ENCODE measurements at regions not wholly inside any gene's neighbourhood (a gene's known extent, or its start where the extent isn't known, plus 50 kb on each side); places are given as distances from the start of the nearest gene placed in this dataset.
"Not testable (repeated sequence)": the region's sequence is repeated elsewhere in the genome, so short reads cannot be mapped to it uniquely, and the experiment has no call there.

DNA sequence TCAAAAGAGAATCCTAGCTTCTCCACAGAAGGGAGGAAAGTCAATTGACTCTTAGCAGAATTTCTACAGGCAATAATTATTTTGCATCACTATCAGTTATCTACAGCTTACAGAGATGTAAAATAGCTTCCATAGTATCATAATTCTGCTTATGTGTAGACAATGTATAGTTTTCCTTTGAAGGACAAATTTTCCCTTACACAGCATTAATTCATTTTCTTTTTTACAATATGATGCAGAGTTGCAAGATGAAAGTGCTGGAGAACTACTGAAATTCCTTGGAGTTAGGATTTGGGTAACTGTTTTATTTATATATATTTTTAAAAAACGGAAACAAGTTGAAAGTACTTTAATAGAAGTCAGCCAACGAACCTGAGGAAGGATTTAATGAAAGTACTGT, 111.0 kb upstream of the CPHXL start:
- intact Hi-C loops (cut with micrococcal nuclease), result no loop called here

DNA sequence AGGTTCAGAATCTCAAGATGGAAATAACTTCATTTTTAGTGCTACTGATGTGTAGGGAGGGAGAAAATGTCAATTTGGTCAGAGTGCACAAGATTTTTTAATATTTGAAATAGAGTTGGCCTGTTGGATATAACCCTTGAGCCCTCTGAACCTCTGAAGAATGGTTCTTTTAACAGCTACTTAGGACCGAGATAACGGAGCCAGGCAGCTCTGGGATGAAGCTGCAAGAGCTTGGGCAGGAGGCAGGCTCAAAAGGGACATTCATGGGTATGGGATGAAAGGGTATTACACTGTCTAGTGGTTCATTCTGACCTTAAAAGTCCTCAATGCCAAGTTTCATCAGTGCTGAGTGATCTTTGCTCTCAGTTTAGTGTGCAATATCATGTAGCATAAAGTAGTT, 111.4 kb upstream of the CPHXL start:
- intact Hi-C loops (cut with micrococcal nuclease), result no loop called here

DNA sequence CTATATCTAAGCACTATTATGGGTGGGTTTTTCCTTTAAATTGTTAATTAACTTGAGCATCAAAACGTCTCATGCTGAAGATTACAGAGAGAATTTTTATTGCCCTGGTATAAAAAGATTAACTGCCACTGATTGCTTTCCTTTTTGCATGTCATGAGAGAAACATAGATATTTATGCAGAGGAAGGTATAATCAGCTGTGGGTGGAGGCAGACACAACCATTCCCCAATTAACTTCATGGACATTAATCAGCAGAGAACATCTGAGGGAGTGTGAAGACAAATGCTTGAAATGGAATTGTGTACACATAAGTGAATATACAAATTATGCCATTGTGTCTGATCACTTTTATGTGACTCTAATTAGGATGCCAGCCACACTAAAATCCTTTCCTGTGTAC, 115.2 kb upstream of the CPHXL start:
- intact Hi-C loops (cut with micrococcal nuclease), result no loop called here

DNA sequence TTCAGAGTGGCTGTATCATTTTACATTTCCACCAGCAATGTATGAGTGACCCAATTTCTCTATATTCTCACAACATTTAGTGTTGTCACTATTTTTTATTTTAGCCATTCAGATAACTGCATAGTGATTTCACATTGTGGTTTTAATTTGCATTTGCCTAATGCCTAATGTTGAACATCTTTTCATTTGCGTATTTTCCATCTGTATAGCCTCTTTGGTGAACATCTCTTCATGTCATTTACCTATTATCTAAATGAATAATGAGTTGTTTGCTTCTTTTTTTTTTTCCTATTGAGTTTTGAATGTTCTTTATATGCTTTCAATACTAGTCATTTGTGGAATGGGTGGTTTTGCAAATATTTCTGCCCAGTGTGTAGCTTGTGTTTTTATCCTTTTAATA, 120.9 kb upstream of the CPHXL start:
- intact Hi-C loops (cut with micrococcal nuclease), result no loop called here

DNA sequence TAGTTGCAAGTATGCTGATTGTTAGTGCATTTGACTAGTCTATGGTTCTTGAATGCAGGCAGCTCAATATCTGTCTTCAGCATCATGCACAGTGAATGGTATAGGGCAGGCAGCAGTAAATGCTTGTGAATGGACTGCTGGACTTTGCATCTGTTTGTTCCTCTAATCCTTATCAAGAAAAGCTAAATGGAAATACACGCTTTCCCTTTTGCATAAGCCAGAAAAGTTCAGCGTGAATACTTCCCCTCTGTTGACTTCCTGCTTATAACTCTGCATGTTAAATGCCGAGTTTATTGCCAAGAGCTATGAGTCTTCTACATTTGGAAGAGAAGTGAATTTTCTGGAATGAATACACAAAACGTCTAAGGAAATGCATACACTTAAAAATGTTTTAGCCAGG, 127.9 kb upstream of the CPHXL start:
- intact Hi-C loops (cut with micrococcal nuclease), result no loop called here

DNA sequence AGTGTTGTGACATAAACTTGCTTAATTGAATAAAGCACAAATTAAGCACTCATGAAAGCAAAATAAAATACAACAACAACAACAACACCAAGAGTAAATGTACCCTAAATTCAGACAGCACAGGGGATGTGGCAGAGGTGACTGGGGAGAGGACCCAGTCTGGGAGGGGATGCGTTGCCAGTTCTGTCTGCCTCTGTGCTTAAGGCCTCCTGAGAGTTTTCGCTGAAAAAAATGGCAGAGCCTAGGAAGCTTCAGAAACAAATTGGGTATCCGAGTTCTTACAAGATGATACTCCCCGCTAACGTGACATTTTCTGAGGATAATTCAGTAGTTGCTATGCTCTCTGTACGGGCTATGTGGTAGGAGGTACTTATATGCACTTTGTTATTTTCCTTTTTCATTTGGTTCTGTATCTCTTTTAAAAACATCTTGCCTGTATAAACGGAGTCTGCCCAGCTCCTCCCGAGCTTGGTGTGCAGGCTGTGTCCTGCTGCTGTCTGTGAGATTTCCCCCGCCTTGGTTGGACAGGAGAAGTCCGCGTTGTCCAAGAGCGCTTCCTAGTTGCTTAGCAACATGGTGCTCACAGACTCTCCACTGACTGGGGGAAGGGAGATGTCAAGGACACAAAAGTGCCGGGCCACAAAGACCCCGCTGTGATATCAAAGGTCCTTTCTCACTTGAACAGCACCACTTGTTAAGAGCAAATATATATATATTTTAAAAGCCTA, 134.2 kb upstream of the CPHXL start:
- intact Hi-C loops (cut with micrococcal nuclease), result no loop called here

DNA sequence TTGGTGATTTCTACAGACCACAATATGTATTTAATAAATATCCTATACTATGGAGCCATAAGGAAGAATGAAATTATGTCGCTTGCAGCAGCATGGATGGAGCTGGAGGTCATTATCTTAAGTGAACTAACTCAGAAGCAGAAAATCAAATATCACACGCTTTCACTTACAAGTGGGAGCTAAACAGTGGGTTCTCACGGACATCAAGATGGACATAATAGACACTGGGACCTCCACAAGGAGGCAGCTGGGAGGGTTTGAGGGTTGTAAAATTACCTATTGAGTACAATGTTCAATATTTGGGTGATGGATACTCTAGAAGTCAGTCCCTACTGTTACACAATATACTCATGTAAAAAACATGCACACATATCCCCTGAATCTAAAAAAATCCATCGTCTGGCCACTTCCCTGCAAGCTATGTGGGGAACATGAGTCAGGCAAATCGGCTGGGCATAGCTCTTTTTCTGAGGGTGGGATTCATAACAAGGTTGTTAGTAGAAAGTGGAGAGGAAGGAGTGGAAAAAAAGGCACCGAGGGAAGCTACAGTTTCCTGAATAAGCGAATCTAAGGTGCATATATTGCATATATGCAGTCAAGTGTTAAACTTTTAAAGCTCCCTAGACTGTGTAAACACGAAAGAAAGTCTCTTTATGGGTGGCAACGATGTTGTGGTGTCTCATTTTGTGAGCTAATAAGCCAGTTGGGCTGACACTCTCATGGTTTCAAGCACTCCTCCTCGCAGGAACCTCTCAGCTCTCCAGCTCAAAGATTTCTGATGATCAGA, 135.2 kb upstream of the CPHXL start:
- intact Hi-C loops (cut with micrococcal nuclease), result no loop called here

DNA sequence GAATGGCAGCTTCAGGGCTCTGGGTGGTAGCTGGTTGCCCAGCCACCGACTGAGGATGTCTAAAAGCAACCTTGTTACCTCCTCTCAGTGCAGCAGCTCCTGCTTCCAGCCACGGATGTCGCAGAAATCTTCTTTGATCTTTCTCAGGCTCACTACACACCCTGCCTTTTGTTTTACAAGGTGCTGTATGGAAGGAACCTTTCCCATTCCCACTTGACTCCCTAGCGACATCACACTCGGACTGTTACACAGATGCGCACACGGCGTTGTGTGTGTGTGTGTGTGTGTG, 135.8 kb upstream of the CPHXL start:
- intact Hi-C loops (cut with micrococcal nuclease), result no loop called here

DNA sequence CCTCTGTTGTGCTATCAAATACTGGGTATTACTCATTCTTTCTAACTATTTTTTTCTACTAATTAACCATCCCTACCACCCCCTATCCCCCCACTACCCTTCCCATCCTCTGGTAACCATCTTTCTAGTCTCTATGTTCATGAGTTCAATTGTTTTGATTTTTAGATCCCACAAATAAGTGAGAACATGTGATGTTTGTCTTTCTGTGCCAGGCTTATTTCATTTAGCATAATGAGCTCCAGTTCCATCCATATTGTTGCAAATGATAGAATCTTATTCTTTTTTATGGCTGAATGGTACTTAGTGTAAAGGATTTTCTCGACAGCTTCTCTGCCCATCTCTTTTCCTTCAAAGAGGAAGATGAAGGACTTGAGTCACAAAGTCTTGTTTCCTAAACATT, 138.0 kb upstream of the CPHXL start:
- intact Hi-C loops (cut with micrococcal nuclease), result no loop called here

DNA sequence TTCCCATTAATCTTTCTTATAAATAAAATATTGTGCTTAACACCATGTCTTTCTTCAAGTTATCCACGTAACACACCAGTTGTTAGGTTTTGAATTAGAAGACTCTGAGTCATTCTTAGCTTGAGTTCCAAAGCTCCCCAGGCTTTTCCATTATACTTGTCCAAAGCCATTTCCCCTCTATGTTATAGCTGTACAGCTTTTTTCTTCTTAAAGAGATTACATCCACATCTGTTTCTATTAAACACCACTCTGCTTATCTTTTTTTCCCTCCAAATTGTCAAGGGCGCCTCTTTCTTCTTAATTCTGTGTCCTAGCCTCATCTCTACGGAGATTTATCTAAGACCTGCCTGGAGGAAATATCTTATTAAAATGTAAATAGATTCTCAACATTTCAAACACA, 139.4 kb upstream of the CPHXL start:
- intact Hi-C loops (cut with micrococcal nuclease), result no loop called here

DNA sequence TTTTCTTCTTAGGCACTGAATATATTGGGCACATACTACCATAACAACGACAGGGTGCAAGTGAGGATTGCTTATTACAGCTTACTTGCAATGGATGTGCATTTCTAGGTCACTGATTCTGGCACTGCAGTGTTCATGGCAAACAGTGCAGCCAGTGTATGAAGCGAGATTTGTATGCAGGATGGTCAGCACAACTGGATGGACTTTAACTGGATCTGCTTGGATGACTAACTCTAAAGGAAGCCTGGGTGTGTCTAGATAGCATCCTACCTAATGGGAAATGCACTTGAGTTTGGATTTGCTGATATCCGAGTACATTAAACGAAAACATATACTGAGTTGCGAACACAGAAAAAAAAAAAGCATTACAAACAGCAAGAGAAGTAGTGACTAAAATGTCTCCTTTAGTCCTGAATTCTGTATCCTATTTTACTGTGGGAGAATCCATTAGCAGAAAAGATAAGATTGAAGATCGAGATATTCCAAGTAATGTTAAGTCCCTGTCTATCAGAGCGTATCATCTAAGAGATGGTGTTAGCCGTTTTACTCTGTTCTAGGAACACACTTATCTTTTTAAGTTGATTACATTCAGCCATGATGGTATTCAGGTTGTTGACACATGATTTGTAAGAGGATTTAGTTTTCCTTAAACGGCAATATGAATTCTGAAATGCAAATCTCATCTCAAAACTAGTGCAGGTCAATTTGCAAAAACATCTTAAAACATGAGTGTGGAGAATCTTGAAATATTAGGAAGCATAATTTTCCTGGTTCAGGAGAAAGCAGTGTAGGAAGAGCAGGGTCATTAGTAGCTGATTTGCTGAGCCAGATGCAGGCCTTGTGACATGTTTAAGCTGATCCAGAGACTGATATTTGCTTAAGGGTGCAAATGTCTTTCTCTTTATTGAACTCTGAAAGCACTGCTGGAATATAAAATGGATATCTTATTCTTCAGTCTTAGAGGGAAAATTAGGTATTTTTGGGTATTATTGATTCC, 142.6 kb upstream of the CPHXL start:
- intact Hi-C loops (cut with micrococcal nuclease), result no loop called here

DNA sequence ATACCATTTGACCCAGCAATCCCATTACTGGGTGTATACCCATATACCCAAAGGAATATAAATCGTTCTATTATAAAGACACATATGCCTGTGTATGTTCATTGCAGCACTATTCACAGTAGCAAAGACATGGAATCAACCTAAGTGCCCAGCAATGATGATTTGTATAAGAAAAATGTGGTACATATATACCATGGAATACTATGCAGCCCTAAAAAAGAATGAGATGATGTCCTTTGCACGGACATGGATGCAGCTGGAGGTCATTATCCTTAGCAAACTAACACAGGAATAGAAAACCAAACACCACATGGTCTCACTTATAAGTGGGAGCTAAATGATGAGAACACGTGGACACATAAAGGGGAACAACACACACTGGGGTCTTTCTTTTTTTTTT, 155.0 kb upstream of the CPHXL start:
- intact Hi-C loops (cut with micrococcal nuclease), result not testable (repeated sequence)

DNA sequence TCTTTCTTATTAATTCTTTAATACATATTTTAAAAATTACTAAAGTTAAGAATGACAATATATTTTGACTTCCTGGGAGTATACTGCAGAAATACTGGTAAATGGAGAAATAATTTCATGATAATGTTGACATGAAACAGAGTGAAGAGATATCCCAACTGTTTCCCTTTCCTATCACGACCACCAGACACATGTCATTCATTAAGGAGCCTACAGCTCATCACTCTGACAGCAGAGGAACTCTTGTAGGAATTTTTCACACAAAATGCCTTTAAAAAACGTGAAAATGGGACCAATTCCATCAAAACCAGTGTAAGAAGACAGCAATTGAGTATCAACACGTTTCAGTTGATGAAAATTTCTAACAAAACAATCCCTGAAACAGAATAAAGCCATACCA, 172.9 kb upstream of the CPHXL start:
- intact Hi-C loops (cut with micrococcal nuclease), result no loop called here

DNA sequence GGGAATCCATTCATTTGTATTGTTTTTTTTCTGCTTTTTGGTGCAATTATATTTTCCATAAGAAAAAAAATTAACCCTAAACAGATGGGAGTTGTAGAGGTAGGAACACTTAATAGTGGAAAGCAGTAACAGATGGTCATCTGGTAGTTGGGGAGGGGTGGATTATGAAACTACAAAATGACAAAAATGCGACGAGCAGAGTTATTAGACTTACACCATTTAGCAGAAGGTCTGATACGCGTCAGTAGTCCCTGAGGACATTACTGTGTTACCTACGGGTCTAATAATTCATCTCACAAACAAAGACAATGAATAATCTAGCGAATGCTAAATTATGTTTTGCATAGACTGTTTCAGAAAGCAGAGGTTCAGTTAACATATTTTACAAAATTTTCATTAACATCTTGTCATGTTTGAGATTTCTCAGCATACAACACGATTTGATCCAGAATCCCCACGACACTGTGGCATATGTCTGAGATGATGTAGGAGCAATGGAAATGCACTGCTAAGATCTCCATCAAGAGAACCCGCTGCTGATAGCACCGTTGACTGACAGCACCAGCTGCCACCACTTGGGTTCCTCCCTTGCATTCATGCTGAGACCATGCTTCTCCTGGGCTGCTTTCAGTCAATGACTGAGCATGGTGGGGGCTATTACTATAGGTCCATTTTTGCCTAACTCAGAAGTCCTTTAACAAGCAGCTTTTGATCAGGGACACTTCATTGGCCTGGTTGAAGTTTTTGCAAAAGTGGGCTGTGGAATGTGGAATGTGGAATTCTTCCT, 182.2 kb upstream of the CPHXL start:
- intact Hi-C loops (cut with micrococcal nuclease), result no loop called here

DNA sequence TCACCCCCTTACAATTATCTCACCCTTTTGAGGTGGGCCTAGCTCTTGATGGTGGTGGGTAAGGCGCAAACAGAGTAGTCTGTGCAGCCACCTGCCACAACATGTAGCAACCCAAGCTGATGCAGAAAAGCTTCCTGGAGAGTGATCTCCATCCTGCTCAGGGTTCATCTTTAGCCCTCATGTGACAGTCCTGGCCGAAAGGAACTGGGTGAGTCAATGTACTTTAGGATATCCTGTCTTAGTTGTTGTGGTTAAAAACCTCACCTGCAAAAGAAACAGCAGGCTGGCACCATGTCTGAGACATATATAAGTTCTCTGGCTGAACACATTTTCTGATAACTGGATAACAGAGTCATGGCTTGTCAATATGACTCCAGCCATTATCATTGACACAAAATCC, 183.5 kb upstream of the CPHXL start:
- intact Hi-C loops (cut with micrococcal nuclease), result no loop called here

DNA sequence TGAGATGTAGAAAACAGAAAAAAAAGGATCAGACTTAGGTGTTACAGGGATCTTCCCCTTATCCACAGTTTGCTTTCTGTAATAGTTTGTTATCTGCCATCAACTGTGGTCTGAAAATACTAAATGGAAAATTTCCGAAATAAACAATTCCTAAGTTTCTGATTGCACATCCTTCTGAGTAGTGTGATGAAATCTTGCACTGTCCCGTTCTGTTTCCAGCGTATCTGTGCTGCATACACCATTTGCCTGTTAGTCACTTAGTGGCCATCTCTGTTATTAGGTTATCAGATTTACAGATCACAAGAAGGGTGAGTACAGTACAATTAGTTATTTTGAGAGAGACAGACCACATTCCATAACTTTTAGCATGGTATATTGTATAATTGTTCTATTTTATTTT, 185.6 kb upstream of the CPHXL start:
- intact Hi-C loops (cut with micrococcal nuclease), result no loop called here

DNA sequence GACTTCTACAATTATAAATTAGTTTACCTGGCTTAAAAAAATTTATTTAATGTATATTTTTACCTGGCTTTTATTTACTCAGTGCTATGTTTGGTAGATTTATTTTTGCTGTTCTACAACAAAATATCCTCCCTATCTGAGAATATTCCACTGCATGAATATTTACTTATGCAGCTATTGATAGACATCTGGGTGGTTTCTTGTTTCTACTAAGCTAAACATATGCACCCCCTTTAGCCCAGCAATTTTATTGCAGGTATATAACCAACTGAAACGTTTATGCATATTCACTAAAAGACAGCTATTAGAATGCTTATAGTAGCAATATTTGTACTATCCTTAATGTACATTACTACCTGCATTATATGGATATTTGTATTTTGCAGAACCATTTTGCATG, 187.7 kb upstream of the CPHXL start:
- intact Hi-C loops (cut with micrococcal nuclease), result no loop called here

DNA sequence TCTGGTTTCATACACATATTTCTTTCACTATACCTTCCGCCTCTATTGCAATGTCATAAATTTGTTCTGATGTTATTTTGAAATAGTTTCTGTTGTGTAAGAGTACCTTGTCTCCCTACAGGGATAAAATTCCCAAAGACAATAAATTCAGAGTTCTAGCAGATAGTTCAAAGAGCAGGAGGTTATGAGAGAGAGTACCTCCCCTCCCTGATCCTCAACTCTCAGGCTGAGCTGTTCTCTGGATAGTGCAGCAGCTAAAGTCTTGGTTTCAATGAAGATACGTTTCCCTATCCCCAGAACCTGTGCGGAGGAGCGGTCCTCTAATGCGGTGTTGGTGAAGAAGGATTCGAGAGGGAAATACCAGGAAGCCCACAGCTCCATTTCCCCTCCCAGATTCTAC, 190.2 kb upstream of the CPHXL start:
- intact Hi-C loops (cut with micrococcal nuclease), result no loop called here

DNA sequence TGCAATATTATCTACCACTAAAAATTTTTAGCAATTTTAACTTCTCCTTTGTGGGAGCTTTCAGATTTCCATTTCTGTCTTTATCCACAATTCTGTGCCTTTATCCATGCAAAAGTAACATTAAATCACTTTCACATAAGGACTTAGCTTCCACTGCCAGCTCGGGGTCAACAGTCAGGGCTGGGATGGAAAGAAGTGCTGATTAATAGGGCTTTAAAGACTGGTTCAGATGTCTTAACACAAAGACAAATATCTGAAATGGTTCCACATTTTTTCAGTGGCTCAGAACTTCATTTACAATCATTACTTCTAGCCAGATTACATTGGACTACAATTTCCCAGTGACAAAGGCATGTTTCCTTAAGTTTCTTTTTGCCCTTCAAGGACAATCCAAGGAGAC, 191.8 kb upstream of the CPHXL start:
- intact Hi-C loops (cut with micrococcal nuclease), result no loop called here

DNA sequence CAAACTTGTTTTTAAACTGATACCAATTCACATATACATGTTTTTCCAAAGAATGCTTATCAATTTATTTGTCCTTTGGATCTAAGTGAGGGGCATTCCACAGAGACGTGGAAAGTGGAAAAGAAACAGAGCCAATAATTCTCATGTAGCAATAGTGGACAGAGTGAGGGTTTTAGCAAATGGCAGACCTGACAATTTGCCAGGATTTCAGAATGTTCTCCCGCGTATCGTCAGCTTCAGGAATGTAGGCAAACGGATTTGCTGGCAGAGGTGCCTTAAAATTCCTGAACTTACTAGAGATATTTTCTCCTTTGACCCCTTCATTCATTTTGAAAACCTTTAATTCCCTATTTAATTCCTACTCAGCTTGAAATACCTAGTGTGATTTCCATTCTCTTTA, 193.4 kb upstream of the CPHXL start:
- intact Hi-C loops (cut with micrococcal nuclease), result no loop called here

DNA sequence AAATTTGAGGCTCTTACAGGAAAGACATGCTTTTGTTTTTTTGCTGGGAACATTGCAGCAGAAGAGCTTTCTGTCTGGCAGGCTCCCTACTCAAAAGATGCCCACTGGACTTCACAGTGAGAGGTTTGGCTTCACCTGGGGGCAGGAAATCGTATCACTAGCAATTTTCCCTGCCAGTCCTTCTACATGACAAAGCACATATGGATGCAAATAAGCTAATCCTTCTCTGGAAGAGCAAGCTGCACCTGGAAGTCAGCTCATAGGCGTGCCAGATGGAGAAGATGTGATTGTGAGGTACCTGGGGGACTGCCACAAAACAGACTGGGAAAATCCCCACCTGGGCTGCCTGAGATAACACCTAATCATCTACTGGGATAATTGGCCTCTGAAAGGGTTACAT, 195.0 kb upstream of the CPHXL start:
- intact Hi-C loops (cut with micrococcal nuclease), result no loop called here

Data from T-helper 2 cell treated with Interferon-gamma antibody and Interleukin-4, amounts not matched to agents 100 ng/mL and 5 ng/mL, for 36 hours (primary cell).